NCI-H1436 treated with DMSO at 0.1 percent for 48 hours (cell line): ENCODE measurements at regions not wholly inside any gene's neighbourhood (a gene's known extent, or its start where the extent isn't known, plus 50 kb on each side); places are given as distances from the start of the nearest gene placed in this dataset.
"Not testable (repeated sequence)": the region's sequence is repeated elsewhere in the genome, so short reads cannot be mapped to it uniquely, and the experiment has no call there.

Experiments
- DNase-seq: peaks from one replicate; lab custom pipeline; 2025; lab: John Stamatoyannopoulos, UW

DNA sequence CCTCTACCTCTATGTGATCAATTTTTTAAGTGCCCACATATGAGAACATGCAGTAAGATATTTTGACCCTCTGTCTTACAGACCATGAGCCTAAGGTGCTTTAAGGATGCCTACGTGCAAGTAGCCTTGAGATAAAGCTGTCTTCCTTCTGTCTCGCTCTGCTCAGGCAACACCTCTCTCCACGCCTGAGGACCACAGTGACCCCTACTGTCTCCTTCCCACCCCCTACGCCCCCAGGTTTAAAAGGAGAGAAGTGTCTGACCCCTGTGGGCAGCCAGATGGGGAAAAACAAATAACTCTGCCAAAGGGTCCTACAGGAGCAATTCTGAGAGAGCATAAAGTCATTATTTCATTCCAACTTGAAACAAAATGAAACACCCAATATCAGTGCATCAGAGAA, 286.4 kb upstream of the TMEM132C start:
- no peak for DNase-seq

- DNase-seq = no peak
Observed at GRCh38 chr12:127981875-127982274, 285.1 kb upstream of the TMEM132C start.

GRCh38 chr12:127983213-127983791, 283.7 kb upstream of the TMEM132C start:
- DNase-seq = not testable (repeated sequence)

- DNase-seq = no peak
Observed at GRCh38 chr12:127984386-127985055, 282.4 kb upstream of the TMEM132C start.

DNA sequence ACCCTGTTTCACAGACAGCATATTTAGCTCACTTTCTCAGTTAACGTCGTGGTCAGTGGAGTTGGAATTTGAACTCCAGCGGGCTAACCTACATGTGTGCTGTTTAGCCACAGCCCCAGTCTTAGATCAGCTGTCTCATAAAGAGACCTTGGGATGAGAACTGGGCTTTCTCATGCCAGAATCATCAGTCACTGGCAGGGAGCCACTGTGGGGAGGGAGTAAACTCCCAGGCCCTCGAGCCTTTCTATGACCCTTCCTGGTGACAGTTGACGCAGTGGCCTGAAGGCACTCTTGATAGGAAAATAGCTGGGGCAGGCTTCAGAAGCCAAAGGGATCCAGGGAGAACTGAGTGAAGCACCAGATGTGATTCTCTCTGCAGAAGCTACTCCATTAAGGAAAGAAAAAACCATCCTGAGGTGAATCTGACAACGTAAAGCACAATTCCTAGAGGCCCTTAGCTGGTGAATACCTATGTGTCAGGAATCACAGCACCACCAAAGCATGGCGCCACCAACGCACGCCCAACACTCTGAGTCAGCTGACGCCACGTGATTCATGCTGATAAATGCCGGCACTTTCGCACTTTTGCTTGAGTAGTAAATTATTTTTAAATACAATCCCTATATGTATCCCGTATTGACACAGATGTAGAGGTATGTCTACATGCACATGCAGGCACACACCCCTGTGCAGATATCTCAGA, 279.6 kb upstream of the TMEM132C start:
- no peak for DNase-seq

GRCh38 chr12:127991485-127991884, 275.5 kb upstream of the TMEM132C start:
- no peak for DNase-seq

- no peak for DNase-seq
Observed at GRCh38 chr12:127998988-127999387, 268.0 kb upstream of the TMEM132C start.

GRCh38 chr12:128004383-128004938, 262.5 kb upstream of the TMEM132C start:
- DNase-seq = no peak

GRCh38 chr12:128007250-128007649, 259.7 kb upstream of the TMEM132C start:
- DNase-seq = no peak

- no peak for DNase-seq
Observed at GRCh38 chr12:128008341-128008740, 258.6 kb upstream of the TMEM132C start.

- no peak for DNase-seq
Observed at GRCh38 chr12:128009108-128009507, 257.9 kb upstream of the TMEM132C start.

DNA sequence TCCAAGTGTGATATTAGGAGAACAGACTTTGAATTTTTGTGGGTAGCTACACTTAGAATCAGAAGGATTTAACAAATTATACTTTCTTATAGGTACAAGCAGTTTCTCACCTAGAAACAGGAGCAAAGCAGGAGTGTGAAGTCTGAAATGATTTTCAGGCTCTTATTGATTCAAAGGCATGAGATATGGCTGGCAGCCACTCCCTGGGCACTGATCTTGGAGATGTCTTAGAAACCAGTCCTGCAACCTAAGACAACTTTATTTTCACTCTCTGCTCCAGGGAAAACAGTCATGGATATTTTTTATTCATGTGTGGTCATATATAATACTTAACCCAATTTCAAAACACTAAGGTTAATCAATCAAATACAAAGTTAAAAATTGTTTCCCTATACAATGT, 254.9 kb upstream of the TMEM132C start:
- no peak for DNase-seq

GRCh38 chr12:128015276-128015675, 251.7 kb upstream of the TMEM132C start:
- DNase-seq = no peak

DNA sequence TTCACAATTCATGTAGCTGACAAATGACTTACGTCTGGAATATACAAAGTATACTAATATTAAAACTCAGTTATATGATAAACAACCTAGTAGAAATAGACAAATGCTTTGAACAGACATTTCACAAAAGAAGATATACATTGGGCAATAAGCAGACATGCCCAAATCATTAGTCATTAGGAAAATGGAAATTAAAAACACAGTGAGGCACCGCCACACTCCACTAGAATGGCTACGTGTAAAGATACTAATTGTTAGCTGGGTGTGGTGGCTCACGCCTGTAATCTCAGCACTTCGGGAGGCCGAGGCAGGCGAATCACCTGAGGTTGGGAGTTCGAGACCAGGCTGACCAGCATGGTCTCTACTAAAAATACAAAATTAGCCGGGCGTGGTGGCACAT, 248.9 kb upstream of the TMEM132C start:
- no peak for DNase-seq

DNA sequence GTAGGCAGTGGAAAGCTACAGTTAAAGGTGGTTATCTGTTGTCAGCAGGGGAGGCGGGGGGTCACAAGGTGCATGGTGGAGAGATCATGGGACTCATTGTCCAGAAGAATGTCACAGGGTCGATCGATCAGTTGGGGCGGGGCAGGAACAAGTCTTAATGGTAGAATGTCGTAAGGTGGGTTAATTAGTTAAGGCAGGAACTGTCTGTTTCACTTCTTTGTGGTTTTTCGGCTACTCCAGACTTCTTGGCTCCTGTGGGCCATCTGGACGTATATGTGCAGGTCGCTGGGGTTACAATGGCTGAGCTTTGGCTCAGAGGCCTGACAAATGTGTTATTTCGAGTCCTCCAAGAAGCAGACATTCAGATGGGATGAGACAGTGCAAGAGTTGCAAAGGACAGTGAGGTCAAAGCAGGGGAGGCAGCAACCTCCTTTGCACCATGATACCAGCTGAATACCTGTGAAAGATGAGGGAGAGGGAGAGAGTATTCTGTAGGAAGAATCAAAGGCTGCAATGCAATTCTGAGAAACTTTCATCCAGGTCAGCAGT, 246.9 kb upstream of the TMEM132C start:
- no peak for DNase-seq

- no peak for DNase-seq
Observed at GRCh38 chr12:128021561-128021960, 245.4 kb upstream of the TMEM132C start.

DNA sequence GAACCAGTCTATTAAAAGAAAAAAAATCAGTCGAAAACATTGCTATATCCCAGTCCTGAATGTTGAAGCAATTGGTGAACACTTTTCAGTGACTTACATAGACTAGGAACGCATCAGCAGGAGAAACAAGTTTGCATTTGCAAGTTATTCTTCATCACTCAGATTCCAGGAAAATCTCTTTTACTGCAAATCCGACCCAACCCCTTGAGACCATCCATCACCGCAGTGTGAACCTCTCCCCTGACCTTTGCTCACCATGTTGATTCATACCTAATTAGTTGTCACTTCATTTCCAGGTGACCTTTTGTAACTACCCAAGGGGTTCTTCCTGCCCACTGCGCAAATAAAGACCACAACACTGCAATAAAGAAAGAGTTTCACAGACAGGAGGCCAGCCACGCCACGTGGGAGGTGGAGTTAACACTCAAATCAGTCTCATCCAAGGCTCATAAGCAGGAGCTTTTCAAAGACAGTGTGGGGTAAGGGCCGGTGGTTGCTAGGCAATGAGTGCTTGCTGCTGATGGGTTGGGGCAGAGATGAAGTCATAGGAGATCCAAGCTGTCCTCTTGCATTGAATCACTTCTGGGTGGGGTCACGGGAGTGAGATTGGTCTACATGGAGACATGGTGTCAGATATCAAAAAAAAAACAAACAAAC, 241.3 kb upstream of the TMEM132C start:
- DNase-seq = no peak

DNA sequence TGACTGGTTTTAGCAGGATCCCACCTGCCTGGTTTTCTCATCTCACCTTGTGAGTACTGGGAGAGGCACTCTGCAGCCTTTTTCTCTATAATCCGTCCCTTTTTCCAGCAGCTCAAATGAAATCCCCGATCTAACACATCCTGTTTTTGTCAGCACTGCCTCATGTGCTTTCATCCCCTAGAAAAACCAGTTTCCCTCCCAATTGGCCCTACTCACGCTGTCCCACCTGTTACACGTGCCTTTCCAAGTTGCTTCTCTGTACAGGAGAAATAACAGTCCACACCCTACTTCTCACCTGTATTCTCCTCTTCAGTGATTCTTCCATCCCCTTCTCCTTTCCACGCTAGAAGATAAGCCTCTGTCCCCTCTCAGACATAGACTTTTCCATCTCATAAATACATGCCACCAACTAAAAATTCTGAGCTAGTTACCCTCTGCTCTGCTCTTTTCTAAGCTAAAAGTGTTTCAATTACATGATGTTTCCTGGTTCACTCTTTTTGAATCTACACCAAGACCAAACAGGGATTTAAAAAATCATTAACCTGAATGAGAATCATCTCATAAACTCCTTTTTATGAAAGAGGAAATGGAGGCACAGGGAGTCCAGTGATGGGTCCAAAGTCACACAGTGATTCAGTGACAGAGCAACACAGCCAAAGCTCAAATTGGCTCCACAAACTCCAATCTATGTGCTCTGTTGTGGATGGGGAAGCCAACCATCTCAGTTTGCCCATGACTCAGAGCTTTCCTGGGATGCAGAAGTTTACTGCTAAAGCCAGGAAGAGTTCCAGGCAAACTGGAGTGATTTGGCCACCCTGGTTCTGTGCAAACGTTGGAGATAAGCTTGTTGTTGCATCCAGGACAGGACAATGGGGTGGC, 240.0 kb upstream of the TMEM132C start:
- no peak for DNase-seq

DNA sequence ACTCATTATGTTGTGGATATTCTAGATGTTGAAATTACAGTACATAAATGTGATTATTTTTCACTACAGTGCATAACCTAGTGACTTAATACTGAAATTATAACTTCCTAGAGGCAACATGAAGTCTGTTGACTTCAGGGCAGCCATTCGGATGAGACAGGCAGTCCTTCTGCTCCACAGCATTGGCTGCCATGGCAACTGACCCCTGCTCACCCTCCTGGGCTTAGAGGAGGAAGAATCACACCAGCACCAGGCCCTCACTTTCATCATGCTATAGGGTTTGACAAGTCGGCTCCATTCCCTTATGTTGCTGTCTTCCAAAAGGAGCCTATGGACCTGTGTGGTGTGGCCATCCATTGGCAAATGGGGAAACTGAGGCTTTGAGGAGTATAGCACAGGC, 233.5 kb upstream of the TMEM132C start:
- no peak for DNase-seq

DNA sequence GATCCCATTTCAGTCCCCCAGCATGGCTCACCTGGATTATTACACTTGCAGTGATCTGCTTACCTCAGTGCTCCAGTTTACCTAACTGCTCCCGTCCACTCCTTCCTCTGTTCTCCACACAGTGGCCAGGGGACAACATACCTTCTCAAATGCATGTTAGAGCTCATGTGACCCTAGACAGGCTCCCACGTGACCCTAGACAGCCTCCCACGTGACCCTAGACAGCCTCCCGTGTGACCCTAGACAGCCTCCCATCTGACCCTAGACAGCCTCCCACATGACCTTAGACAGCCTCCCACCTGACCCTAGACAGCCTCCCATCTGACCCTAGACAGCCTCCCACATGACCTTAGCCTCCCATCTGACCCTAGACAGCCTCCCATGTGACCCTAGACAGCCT, 226.0 kb upstream of the TMEM132C start:
- DNase-seq = no peak

GRCh38 chr12:128042283-128042682, 224.7 kb upstream of the TMEM132C start:
- not testable (repeated sequence) for DNase-seq
